ENCODE measurements at regions not wholly inside any gene's neighbourhood (a gene's known extent, or its start where the extent isn't known, plus 50 kb on each side); places are given as distances from the start of the nearest gene placed in this dataset.
"Not testable (repeated sequence)": the region's sequence is repeated elsewhere in the genome, so short reads cannot be mapped to it uniquely, and the experiment has no call there.

DNA sequence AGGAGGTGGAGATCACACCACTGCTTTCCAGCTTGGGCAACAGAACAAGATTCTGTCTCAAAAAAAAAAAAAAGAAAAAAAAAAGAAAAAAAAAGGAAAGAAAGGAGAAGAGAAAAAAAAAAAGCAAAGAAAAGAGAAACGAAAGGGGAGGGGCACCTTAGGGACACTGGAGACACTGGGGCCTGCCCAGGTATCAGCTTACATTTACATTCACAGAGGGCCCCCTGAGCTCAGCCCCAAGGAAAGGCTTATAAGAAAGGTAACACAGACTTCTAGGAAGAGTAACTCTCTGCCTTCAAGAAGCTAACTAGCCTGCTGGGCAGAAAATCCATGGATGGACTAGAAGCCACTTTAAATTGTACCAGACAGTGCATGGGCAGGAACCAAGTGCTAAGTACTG is 108.8 kb downstream of the NPY start:
- no peak overlapping the region for H3K27ac ChIP-seq (ENCODE audit: low read length)
- no peak overlapping the region for H3K9ac ChIP-seq (ENCODE audit: low read length)
- no peaks in the 10 kb centered on the region for H3K27me3 ChIP-seq (ENCODE audit: low read depth, low read length)
- H3K4me3 ChIP-seq (ENCODE audit: low read length): no peak overlapping the region
- H3K36me3 ChIP-seq (replicated peaks; ENCODE audit: low read depth, low read length): no peaks in the 10 kb centered on the region
- H3K4me2 ChIP-seq (ENCODE audit: low read length): no peak overlapping the region
- no peak overlapping the region for H2AFZ ChIP-seq (ENCODE audit: low read depth, low read length)
- no peaks in the 10 kb centered on the region for H4K20me1 ChIP-seq (ENCODE audit: insufficient read depth, low read length)
- no peaks in the 10 kb centered on the region for H3K79me2 ChIP-seq (ENCODE audit: low read length)
- no peaks in the 10 kb centered on the region for H3K4me1 ChIP-seq (ENCODE audit: low read length)
- no peaks in the 10 kb centered on the region for H3K9me3 ChIP-seq (ENCODE audit: insufficient read depth, low read length)
- no peak for TF ChIP-seq EZH2phosphoT487 (IDR thresholded peaks at IDR 0.05; ENCODE audit: low read depth)

DNA sequence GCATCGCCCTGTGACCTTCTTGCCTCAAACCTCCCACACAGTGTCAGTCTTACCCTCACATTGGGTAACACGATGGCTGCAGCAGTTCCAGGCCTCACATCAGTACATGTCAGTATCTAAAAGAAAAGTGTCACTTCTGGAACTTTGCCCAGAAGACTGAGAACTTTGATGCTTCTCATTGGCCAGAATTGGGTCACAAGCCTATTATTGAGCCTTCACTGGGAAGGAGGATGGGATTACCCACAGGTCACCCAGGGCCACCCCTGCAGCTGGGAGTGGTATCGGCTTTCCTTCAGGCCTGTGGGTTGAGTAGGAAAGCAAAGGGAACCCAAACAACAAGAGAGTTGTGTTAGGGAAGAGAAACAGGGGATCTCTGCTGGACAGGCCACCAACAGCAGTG is 111.5 kb downstream of the NPY start:
- Histone ChIP-seq H3K36me3 (replicated peaks; ENCODE audit: low read depth, low read length) (no peaks in the 10 kb centered on the region), H3K9ac (ENCODE audit: low read length) (no peak overlapping the region), H4K20me1 (ENCODE audit: insufficient read depth, low read length) (no peaks in the 10 kb centered on the region), H3K4me1 (ENCODE audit: low read length) (no peaks in the 10 kb centered on the region), H2AFZ (ENCODE audit: low read depth, low read length) (no peak overlapping the region), H3K9me3 (ENCODE audit: insufficient read depth, low read length) (no peaks in the 10 kb centered on the region), H3K79me2 (ENCODE audit: low read length) (no peaks in the 10 kb centered on the region), H3K27me3 (ENCODE audit: low read depth, low read length) (no peaks in the 10 kb centered on the region), H3K4me2 (ENCODE audit: low read length) (no peak overlapping the region), H3K27ac (ENCODE audit: low read length) (no peak overlapping the region), H3K4me3 (ENCODE audit: low read length) (no peak overlapping the region)
- no peak for TF ChIP-seq EZH2phosphoT487 (IDR thresholded peaks at IDR 0.05; ENCODE audit: low read depth)
- TF ChIP-seq, protein P1, sequence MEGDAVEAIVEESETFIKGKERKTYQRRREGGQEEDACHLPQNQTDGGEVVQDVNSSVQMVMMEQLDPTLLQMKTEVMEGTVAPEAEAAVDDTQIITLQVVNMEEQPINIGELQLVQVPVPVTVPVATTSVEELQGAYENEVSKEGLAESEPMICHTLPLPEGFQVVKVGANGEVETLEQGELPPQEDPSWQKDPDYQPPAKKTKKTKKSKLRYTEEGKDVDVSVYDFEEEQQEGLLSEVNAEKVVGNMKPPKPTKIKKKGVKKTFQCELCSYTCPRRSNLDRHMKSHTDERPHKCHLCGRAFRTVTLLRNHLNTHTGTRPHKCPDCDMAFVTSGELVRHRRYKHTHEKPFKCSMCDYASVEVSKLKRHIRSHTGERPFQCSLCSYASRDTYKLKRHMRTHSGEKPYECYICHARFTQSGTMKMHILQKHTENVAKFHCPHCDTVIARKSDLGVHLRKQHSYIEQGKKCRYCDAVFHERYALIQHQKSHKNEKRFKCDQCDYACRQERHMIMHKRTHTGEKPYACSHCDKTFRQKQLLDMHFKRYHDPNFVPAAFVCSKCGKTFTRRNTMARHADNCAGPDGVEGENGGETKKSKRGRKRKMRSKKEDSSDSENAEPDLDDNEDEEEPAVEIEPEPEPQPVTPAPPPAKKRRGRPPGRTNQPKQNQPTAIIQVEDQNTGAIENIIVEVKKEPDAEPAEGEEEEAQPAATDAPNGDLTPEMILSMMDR (IDR thresholded peaks at IDR 0.05; ENCODE audit: low read depth, low read length): no peak

DNA sequence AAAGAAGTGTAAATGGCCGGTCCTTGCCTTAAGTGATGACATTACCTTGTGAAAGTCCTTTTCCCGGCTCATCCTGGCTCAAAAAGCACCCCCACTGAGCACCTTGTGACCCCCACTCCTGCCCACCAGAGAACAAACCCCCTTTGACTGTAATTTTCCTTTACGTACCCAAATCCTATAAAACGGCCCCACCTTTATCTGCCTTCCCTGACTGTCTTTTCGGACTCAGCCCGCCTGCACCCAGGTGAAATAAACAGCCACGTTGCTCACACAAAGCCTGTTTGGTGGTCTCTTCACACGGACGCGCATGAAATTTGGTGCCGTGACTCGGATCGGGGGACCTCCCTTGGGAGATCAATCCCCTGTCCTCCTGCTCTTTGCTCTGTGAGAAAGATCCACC is 112.4 kb downstream of the NPY start:
- not testable (repeated sequence) for H3K4me2 ChIP-seq (ENCODE audit: low read length); H3K4me1 ChIP-seq (ENCODE audit: low read length); H3K79me2 ChIP-seq (ENCODE audit: low read length); H3K9me3 ChIP-seq (ENCODE audit: insufficient read depth, low read length); H3K27me3 ChIP-seq (ENCODE audit: low read depth, low read length); H4K20me1 ChIP-seq (ENCODE audit: insufficient read depth, low read length); H3K9ac ChIP-seq (ENCODE audit: low read length); H2AFZ ChIP-seq (ENCODE audit: low read depth, low read length); H3K27ac ChIP-seq (ENCODE audit: low read length); H3K36me3 ChIP-seq (replicated peaks; ENCODE audit: low read depth, low read length); H3K4me3 ChIP-seq (ENCODE audit: low read length)

DNA sequence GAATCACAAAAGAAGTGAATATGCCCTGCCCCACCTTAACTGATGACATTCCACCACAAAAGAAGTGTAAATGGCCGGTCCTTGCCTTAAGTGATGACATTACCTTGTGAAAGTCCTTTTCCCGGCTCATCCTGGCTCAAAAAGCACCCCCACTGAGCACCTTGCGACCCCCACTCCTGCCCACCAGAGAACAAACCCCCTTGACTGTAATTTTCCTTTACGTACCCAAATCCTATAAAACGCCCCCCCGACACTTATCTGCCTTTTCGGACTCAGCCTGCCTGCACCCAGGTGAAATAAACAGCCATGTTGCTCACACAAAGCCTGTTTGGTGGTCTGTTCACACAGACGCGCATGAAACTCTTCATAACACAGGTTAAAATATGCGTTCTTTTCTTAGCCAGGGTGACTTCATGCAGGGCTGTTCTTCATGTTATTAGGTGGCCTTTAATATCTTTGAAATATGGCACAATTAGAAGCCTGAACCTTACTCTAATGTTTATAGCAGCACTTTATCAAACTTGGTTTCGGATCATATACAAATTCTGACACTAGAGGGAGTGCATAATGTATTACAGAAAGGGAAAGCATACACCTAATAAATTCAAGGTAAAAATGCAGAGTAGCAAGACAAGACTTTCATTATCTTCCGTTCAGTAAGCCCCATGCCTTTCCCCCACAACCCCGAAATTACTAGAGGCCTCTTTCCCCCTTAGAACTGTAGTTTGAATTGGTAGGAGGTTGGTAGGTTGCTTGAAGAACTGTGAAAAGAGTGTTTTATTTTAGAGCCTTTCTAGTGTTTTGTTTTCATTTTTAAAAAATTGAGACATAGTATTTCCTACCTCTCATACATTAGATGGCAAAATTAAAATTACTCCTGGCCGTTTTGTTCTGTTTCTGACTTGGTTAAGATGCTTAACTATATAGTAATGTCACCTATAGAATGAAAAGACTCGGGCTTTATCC is 117.9 kb downstream of the NPY start:
- Histone ChIP-seq H3K9ac (ENCODE audit: low read length) (peak overlapping the region; percentile 11; the same call in 1 of the 2 replicates), H3K4me2 (ENCODE audit: low read length) (peak overlapping the region; percentile 57), H3K4me1 (ENCODE audit: low read length) (peaks cover 6% of the 10 kb centered on the region; the same call in 1 of the 2 replicates), H4K20me1 (ENCODE audit: insufficient read depth, low read length) (no peaks in the 10 kb centered on the region), H3K36me3 (replicated peaks; ENCODE audit: low read depth, low read length) (no peaks in the 10 kb centered on the region), H3K79me2 (ENCODE audit: low read length) (no peaks in the 10 kb centered on the region), H3K27me3 (ENCODE audit: low read depth, low read length) (no peaks in the 10 kb centered on the region), H2AFZ (ENCODE audit: low read depth, low read length) (peak overlapping the region; percentile 14; the same call in 1 of the 2 replicates), H3K27ac (ENCODE audit: low read length) (no peak overlapping the region), H3K9me3 (ENCODE audit: insufficient read depth, low read length) (no peaks in the 10 kb centered on the region), H3K4me3 (ENCODE audit: low read length) (peak overlapping the region; percentile 58)
- TF ChIP-seq EZH2phosphoT487 (IDR thresholded peaks at IDR 0.05; ENCODE audit: low read depth): no peak
- TF ChIP-seq, protein P1 (IDR thresholded peaks at IDR 0.05; ENCODE audit: low read depth, low read length): peak; percentile 51

DNA sequence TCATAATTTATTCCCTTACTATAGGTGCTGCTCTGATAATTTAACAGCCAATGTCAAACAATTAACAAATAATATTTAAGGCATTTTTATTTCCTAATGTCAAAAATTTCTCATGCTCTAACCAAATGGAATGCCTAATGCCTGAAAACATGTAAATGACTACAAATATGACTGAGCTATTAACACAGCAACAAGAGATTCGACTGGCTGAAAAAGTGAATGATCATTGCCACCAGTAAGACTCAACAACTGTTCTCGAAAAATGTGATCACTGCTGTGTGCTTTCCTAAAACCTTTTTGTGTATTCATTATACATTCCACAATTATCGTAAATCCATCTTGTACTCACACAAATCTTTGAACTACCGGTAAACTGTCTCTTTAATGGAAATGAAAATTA is 118.7 kb downstream of the NPY start:
- H3K4me2 ChIP-seq (ENCODE audit: low read length): peak overlapping the region; percentile 57

More for the DNA sequence above, 118.7 kb downstream of the NPY start:
- Histone ChIP-seq H3K27me3 (ENCODE audit: low read depth, low read length) (no peaks in the 10 kb centered on the region), H3K36me3 (replicated peaks; ENCODE audit: low read depth, low read length) (no peaks in the 10 kb centered on the region), H2AFZ (ENCODE audit: low read depth, low read length) (0 out of 2 replicates have a peak overlapping the region, but pooled peaks have one; percentile 14), H3K79me2 (ENCODE audit: low read length) (no peaks in the 10 kb centered on the region), H3K9ac (ENCODE audit: low read length) (no peak overlapping the region), H3K9me3 (ENCODE audit: insufficient read depth, low read length) (no peaks in the 10 kb centered on the region), H3K4me3 (ENCODE audit: low read length) (peak overlapping the region; percentile 58), H3K4me1 (ENCODE audit: low read length) (peaks cover 6% of the 10 kb centered on the region; the same call in 1 of the 2 replicates), H4K20me1 (ENCODE audit: insufficient read depth, low read length) (no peaks in the 10 kb centered on the region), H3K27ac (ENCODE audit: low read length) (no peak overlapping the region)
- no peak for TF ChIP-seq EZH2phosphoT487 (IDR thresholded peaks at IDR 0.05; ENCODE audit: low read depth)
- TF ChIP-seq, protein P1 (IDR thresholded peaks at IDR 0.05; ENCODE audit: low read depth, low read length): no peak

Measured in OCI-LY3 (cell line).